ENCODE measurements at regions not wholly inside any gene's neighbourhood (a gene's known extent, or its start where the extent isn't known, plus 50 kb on each side); places are given as distances from the start of the nearest gene placed in this dataset.
"Not testable (repeated sequence)": the region's sequence is repeated elsewhere in the genome, so short reads cannot be mapped to it uniquely, and the experiment has no call there.

- DNase-seq (ENCODE audit: low spot score) = peak; percentile 84
Observed at GRCh38 chr16:85275533-85276249, 163.4 kb upstream of the CIBAR2 start.

- no peak for DNase-seq (ENCODE audit: low spot score)
Observed at GRCh38 chr16:85276258-85276657, 164.0 kb upstream of the CIBAR2 start.

DNA sequence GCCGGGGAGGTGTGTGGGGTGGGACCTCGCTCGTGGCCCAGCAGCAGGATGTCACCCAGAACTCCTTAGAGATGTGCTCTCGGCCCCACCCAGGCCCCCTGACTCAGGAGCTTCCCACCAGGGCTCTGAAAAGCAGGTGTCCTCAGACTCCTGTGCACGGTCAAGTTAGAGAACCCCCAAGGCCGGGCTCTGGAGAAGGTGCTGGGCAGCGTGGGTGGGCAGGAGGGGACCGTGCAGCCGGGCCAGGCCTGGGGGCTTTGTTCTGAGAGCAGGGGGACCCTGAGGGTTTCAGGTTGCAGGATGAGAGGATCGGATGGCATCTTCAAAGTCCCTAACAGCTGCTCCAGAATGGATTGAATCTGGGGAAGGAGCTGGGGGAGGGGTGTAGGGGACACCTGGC is 164.4 kb upstream of the CIBAR2 start:
- DNase-seq (ENCODE audit: low spot score) = no peak

DNA sequence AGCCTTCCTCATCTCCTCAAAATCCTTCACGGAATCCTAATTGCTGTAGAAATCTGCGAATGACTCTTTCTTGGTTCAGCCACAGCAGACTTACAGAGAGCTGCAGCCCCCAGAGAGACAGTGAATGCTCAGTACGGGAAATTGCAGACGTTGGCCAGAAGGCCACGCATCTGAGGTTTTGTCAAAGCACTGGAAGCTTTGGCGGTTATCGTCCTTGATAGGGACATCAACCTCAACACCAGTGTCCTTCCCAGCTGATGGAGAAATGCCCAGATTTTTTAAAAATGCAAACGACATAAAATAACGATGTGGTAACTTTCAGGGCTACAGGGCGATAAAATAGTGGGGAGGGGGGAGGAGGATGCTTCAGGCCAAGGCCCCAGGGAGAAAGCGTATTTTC is 166.6 kb upstream of the CIBAR2 start:
- DNase-seq (ENCODE audit: low spot score) = no peak

- no peak for DNase-seq (ENCODE audit: low spot score)
Observed at GRCh38 chr16:85279402-85279801, 167.1 kb upstream of the CIBAR2 start.

GRCh38 chr16:85279825-85280545 is 167.7 kb upstream of the CIBAR2 start:
- DNase-seq (ENCODE audit: low spot score) = peak; percentile 69

- DNase-seq (ENCODE audit: low spot score) = no peak
Observed at GRCh38 chr16:85281181-85281580, 168.9 kb upstream of the CIBAR2 start.

DNA sequence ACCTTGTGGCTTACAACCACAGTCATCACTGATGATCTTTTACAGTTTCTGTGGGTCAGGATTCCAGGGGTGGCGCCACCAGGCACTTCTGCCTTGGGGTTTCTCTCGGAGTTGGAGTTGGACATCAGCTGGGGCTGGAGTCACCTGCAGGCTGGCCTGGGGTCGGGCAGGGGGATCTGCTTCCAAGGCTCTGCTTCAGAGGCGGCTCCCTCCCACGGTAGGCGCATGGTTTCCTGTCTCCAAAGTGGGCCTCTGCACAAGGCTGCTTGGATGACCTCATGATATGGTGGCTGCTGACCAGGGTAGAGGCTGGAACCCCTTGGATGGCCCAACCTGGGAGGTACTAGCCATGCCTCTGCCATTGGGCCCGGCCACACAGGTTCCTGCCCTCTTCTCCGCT is 170.6 kb upstream of the CIBAR2 start:
- no peak for DNase-seq (ENCODE audit: low spot score)

DNA sequence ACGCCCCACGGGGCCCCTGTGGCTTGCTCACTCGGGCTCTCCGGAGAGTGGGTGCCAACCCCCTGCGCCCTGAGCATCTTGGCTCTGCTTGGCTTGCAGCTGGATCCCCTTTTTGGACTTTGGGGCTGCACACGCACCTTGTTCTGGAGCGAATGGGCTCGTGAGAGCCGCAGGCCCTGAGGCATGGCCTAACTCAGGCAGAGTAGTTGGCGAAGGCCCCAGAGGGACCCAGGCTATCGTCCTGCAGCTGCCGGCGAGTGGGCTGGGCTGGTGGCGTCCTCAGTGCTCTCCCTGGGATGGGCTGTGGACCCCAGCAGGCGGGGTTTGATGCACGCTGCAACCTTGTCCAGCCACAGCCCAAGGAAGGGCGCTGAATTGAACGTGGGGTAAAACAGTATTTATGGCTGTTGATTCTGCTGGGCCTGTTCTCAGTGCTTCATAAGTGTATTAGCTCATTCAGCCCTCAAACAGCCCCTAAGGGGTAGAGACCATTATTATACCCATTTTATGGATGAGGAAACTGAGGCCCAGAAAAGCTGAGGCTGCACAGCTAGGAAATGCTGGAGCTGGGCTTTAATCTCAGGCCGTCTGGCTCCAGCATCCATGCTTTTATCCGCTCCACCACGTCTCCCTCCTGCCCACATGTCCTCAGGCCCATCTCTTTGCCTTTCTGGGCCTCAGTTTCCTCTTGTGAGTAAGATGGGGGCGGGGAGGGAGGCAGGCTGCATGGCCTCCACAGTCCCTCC is 171.2 kb upstream of the CIBAR2 start:
- DNase-seq (ENCODE audit: low spot score) = no peak

DNA sequence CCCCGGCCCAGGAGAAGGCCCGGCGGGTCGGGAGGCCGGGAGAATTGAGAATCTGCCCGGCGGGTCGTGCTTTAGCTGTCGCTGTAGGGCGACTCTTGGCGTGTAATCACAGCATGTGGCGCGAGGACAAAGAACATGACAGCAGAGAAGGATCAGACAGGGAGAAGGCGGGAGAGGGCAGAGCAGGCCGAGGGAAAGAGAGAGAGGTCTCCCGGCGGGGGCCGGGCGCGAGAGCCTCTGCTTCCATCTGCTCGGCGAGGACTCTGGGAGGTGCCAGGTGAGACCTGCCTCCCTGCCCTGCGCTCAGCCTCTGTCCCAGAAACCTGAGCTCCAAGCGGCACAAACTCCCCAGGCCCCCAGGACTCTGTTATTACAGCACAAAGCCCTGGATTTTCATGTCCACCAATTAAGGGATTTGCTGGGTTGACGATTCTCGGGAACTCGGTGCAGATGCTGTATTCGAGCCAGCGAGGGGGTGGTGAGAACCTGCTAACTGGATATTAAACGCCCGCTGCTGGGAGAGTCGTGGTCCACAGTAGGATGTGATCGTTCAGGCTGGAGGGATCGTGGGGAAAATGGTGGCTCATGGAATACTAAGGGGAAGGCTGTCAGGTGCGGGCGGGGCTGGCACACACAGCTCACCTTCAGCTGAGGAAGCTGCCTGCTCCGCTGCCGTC is 172.0 kb upstream of the CIBAR2 start:
- peak; percentile 59 for DNase-seq (ENCODE audit: low spot score)

GRCh38 chr16:85285681-85286065 is 173.4 kb upstream of the CIBAR2 start:
- no peak for DNase-seq (ENCODE audit: low spot score)

DNA sequence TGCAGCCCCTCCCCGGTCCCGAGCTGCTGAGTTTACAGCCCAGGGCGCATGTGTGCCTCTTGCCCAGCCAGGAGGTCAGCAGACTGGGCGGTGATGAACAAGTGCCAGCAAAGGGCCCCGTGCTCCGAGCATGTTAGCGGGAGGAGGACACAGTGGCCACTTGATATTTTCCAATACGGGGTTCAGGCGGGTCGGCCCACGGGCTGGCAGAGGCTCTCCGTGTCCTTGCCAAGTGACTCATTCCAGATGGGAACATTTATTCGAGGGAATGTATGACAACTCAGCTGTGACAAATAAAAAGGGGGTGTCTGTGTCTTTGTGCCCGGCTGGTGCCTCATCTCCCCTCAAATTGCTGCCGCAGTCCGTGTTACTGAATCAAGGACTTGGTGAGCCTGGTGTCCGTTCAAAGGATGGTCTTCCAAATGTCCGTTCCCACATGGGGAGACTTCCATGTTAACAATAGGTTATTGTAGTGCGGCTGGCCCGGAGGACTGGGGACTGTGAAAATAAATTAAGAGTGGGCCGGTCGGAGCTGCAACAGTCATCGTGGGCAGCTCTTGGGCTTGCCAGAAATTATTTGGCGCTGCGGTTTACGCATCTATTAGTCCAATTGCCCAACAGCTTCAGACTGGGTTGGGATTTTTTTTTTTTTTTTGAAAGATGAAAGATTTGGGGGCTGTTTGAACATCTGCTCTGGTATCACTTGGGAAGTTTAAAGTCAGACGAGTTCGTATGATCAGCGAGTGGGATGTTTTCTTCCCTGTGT is 174.0 kb upstream of the CIBAR2 start:
- peak; percentile 94 for DNase-seq (ENCODE audit: low spot score)

- DNase-seq (ENCODE audit: low spot score) = peak; percentile 80
Observed at GRCh38 chr16:85286951-85287814, 174.9 kb upstream of the CIBAR2 start.

DNA sequence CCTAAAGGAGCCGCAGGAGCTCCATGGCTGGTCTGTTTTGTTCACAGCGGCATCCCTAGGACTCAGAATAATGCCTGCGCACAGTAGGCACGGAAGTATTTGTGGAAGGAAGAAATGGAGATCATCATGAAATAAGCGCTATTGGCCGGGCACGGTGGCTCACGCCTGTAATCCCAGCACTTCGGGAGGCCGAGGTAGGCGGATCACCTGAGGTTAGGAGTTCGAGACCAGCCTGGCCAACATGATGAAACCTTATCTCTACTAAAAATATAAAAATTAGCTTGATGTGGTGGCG is 175.5 kb upstream of the CIBAR2 start:
- DNase-seq (ENCODE audit: low spot score) = not testable (repeated sequence)

DNA sequence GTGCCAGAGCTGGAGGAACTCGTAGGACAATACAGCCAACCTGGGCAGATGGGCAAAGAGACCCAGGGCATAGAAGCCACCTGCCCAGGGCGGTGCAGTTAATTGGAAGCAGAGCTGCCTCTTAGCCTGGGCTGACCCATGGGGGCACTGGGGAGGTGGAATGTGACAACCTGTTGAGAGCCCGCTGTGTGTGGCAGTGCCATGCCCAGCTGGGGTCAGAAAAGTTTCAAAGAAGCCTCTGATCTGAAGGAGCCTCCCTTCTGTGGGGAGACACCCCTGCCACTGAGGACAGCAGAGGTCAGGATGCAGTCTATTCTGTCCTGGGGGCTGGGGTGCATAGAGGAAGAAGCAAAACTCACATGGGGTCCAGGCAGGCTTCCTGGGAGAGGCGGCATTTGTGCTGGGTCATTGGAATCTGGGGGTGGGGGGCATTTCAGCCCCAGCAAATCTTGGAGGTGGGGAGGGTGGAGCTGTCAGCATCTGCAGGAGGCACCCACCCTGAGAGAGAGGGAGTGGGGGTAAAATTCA is 176.1 kb upstream of the CIBAR2 start:
- no peak for DNase-seq (ENCODE audit: low spot score)

DNA sequence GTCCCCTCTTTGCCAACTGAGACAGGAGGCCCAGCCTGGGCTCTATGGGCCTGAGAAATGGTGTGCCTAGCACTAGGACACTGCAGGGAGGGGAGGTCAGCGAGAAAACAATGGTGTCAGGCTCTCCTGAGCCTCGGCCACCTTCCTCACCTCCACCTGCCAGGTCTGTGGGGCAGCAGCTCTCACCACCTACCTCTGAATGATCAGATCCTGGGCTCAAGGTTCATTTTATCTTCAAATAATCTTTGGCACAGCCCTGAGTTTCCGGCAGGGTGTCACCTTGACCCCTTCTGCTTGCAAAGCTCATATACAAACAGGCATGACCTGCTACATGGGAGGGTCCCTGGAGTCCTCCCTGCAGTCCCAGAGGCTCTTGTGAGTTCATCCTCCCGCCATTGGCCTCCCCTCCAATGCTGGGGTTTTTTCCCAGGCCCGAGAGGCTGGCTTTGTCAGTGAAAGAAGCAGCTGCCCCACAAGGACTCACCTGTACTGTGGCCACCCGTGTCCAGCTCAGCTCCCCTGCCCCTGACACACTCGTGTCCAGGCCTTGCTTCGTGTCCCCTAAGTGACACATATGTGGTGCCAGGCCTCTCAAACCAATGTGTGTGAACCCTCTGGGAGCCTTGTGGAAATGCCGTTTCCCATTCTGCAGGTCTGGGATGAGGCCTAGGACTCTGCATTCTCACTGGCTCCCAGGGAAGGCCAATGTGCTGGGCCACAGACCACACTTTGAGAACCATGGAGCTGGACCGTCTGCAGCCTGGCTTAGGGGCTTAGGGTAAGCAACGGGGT is 176.8 kb upstream of the CIBAR2 start:
- DNase-seq (ENCODE audit: low spot score) = no peak

DNA sequence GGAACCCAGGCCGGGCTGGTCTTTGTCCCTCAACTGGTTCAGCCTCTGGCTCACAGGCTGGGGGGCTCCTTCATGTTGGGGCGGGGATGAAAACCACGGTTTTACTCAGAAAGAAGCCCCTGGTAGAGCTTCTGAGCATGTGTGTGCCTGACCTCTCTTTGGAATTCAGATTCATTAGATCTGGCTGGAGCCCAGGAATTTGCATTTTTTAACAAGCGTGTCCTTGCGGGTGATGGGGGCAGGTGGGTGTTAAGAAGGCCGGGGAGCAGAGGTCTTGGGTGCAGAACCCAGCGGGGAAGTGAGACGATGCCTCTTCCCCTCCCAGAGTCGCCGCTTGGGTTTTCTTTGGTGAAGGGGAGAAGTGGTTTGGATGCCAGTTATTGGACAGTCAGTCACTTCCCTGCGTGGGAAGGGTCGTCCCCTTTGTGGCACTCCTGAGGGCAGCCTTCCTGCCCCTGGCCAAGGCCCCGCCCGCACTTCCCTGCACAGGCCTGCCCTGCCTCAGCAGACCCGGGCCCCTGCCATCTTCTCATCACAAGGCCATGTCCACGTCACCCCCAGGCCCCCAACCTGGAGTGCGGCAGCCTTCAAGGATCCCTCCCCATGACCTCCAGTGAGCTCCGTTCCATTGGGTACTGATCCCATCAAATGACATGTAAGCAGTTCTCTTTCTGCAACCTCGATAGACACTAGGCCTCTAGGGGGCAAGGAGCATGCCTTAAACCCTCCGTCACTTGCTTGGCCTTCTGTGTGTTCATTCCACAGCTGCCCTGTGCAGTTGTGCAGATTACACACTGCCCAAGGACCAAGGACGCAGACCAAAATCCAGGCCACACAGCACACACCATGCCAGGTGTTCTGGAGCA is 177.7 kb upstream of the CIBAR2 start:
- no peak for DNase-seq (ENCODE audit: low spot score)

DNA sequence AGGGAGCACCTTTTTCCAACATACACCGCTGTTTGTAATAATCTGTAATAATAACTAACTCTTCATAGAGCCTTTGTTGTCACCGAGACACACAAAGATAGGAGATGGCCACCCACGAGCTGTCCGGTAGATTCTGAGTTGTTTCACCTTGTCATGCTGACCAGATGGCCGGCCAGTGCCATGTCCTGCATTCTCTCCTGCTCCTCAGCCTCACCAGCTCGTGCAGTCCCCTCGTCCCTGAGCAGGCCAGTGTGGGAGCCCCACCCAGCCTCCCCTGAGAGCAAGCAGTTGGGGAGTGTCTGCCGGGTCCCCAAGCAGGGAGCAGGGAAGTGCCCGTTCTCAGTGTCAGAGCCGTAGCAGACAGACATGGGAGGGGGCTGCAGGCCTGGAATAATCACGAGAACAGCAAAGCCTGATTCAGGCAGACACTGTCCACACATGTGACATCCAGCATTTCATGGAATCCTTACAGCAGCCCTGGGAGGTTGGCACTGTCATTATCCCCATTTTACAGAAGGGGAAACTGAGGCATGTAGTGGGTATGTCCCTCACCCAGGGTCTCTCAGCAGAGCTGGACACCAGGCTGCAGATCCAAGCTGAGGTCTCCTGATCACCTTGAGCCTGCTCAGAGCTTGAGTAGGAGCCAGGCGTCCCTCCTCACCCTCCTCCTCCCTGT is 178.5 kb upstream of the CIBAR2 start:
- DNase-seq (ENCODE audit: low spot score) = no peak
